Erythroblast (primary cell): ENCODE measurements at regions not wholly inside any gene's neighbourhood (a gene's known extent, or its start where the extent isn't known, plus 50 kb on each side); places are given as distances from the start of the nearest gene placed in this dataset.

Experiments used
- DNase-seq, 2 experiments: peaks; one replicate each; lab custom pipeline; 2025; lab: John Stamatoyannopoulos, UW
- GATA1 ChIP-seq: IDR thresholded peaks from 2 replicates; pipeline ENCODE4 v1.6.1; 2011; ENCODE audit warnings: low read depth, mild to moderate bottlenecking, control low read depth, low read length, moderate library complexity
- POLR2A ChIP-seq: IDR thresholded peaks from 2 replicates; pipeline ENCODE4 v1.6.1; 2011; ENCODE audit warnings: mild to moderate bottlenecking, low read length

DNA sequence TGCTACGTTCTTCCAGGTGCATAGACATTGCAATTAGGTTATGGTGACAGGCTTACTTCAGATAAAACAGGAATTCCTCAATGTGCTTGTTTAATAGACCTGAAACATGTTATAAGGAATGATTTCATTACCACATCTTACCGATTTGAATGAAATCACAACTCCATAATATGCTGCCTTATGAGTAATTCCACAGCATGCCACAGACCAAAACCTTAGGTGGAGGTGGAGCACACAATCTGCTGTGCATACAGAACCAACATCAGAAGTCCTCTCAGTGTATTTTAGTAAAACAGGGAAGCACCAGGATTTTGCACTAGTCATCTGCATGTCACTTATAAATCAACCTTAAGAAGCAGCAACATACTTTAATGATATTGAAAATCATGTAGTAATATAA lies 148.9 kb upstream of the TSHZ2 start:
- TF ChIP-seq GATA1 (no peak), POLR2A (no peak)
- no peak for DNase-seq

DNA sequence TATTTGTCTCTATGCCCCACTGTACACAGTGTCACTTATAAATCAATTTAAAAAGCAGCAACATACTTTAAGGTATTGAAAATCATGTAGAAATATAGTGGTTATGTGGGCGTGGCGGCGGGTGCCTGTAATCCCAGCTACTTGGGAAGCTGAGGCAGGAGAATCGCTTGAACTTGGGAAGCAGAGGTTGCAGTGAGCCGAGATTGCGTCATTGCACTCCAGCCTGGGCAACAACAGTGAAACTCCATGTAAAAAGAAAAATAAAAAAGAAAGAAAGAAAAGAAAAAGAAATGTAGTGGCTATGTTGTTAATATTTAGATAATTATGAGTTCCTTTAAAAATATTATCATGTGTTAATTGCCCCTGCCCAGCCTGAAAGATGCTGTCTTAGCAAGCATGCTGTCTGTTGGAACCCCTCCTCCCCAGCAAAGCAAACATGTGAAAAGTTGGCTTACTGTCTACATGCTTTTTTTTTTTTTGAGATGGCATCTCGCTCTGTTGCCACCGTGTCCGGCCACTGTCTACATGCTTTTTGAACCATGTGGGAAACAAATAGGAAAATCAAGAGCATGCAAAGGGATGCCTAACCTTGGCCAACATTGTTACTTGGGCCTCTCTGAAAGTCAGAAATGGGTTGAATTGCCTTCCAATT lies 151.4 kb upstream of the TSHZ2 start:
- no peak for DNase-seq
- no peak for TF ChIP-seq POLR2A
- TF ChIP-seq GATA1, result no peak

DNA sequence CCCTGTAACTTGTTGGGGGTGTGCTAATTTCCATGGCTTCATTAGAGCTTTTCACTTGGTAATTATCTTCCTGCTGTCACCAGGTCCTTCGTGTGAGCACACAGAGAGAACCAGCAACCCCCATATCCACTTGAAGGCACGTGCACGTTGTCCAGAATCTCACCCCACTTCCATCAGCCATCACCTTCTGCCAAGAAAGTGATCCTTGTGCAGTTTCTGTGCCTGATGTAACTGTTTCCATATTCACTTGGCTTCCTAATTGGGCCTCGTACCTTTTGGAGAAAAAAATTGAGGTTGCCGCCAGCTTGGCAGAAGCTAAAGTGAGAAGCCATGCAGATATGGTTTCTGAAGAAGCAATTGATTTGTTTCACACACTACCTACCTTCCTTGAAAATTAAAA lies 153.7 kb upstream of the TSHZ2 start:
- no peak for DNase-seq
- TF ChIP-seq GATA1, result no peak
- TF ChIP-seq POLR2A, result no peak

DNA sequence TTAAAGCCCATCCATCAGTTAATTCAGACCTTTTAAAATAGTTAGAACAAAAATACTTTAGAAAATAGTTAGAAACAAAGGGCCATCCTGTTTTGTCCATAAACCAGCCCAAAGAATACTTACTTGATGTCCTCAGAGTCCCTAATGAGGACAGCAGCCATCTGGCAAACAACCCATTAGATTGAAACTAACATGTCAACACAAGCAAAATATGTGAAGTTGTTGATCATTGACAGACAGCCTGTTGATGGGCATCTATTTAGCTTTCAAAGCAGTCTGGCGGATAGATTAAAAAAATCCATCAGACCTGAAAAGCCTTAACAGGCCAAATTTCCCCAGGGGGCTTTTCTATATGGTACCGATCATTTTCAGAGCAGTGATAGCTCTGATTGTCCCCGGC lies 154.2 kb upstream of the TSHZ2 start:
- DNase-seq, result no peak
- no peak for TF ChIP-seq GATA1
- no peak for TF ChIP-seq POLR2A

DNA sequence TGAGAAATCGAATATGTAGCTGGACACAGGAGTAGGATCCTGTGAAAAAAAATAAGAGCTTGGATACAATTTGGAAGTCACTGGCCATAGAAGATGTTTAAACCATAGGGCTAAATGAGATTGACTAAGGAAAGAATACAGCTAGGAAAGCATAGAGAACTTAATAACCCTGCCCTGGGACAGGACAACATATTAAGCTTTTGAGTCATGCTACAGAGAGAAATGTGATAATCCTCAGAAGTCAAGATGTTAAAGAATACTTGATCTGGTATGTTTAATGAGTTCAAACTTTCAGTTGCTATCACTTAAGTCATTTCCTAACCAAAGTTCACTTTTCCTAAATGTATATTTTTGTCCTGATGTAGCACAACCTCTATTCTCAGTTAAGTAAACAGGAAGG lies 154.6 kb upstream of the TSHZ2 start:
- no peak for DNase-seq
- TF ChIP-seq GATA1, result no peak
- no peak for TF ChIP-seq POLR2A

DNA sequence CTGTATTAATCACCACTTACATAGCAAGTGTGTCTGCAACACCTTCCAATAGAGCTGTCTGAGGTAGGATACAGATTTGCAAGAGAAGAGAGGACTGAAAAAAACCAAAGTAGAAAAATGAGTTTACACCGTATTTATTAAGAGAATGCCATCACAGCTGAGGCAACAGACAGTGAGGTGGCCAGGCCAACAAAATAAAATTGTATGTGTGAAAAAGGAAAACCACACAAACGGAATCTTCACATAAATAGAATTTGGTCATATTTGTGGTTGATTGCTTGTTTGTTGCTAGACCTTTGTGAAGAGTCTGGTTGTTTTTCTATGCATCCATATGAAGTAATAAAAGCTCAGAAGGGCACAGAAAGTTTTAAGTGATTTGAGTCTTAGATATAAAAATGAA lies 157.8 kb upstream of the TSHZ2 start:
- DNase-seq, result no peak
- no peak for TF ChIP-seq POLR2A

DNA sequence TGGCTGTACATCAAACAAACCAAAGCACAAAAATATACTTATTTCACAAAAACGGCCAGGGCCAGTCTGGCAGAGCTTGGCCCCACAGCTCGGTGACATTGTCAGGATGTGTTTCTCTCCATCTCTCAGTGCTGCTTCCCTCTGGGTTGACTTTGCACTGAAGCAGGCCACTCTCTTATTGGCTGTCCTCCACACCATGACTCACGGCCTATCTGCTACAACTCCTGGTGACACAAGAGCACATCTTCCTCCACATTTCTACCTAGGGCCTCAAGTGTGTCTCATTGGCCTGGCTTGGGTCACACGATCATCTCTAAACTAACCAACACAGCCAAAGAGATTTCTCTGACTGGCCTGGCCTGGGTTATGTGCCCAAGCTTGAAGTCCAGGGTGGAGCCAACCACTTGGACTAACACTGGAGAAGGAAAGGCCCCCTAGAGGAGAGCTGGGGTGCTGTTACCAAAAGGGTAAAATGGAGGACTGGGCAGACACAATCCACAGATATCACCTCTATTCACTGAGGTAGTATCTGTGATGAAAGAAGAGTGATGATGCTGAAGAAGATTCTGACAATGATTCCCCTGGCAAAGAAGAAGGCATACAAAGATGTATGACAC lies 159.8 kb upstream of the TSHZ2 start:
- TF ChIP-seq POLR2A (no peak), GATA1 (no peak)

DNA sequence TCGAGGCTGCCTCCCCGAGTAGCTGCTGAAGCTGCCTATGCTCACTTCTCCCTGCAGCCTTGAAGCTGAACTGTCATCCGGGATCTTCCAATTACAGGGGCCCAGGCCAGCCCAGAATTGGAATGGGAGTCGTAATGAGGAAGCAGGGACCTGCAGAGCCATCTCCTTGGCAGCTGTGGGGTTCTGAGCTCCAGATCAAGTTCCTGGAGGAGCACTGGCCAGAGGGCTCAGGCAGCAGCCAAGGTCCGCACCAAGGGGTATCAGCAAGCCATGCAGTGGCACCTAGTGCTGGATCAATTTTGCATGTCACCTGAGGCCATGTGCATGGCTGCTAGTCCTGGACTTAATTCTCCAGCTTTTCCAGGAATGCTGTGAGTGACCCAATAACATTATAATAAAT lies 163.2 kb upstream of the TSHZ2 start:
- no peak for DNase-seq
- TF ChIP-seq POLR2A, result no peak
- no peak for TF ChIP-seq GATA1

More for the DNA sequence above, 159.8 kb upstream of the TSHZ2 start:
- no peak for DNase-seq

DNA sequence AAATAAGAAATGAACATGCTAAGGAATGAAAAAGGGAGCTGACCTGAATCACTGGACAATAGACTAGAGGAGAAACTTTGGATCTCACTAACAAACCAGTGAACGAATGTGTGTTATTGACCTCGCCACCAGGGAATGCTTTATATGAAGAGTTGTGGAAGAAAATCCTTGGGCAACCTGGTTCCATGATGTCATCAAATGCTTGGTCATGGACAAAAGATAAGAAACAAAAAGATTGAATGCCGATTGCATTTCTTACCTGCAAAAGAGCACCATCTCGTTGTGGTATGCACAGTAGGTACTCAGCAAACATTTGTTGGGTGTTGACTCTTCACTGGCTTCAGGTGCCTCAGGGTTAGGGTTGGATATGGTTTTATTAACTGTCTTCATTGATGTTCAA lies 165.2 kb upstream of the TSHZ2 start:
- no peak for DNase-seq
- no peak for TF ChIP-seq POLR2A

DNA sequence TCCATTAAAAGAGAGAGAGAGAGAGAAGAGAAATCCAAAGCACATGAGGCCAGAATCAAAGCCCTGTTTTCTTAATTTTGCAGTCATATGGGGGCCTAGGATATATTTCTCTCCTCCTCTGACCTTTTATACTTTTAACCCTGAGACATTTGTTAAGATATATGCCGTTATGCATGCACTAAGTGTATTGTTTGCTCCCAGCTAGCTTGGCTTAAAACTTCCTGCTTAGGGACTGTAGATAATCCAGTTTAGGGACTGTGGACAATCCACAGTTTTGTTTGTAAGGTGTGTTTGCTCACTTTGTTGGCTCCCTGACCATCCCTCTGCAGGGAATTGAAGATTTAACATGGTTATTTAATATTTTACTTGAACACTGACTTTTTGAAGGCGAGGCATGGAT lies 166.3 kb upstream of the TSHZ2 start:
- TF ChIP-seq POLR2A, result no peak
- TF ChIP-seq GATA1, result no peak
- no peak for DNase-seq

DNA sequence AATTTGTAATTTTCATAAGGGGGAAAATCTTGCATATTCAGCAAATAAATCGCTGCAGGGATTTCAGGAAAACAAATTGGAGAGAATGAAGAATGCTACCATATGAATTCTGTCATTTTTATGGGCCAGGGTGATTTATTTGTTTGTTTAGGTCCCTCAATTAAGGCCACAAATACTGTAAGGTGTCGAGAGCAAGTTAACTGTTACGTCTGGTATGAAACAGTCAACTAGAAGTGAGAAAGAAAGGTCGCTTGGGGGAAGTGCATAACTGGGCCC lies 166.9 kb upstream of the TSHZ2 start:
- TF ChIP-seq POLR2A (no peak), GATA1 (no peak)

DNA sequence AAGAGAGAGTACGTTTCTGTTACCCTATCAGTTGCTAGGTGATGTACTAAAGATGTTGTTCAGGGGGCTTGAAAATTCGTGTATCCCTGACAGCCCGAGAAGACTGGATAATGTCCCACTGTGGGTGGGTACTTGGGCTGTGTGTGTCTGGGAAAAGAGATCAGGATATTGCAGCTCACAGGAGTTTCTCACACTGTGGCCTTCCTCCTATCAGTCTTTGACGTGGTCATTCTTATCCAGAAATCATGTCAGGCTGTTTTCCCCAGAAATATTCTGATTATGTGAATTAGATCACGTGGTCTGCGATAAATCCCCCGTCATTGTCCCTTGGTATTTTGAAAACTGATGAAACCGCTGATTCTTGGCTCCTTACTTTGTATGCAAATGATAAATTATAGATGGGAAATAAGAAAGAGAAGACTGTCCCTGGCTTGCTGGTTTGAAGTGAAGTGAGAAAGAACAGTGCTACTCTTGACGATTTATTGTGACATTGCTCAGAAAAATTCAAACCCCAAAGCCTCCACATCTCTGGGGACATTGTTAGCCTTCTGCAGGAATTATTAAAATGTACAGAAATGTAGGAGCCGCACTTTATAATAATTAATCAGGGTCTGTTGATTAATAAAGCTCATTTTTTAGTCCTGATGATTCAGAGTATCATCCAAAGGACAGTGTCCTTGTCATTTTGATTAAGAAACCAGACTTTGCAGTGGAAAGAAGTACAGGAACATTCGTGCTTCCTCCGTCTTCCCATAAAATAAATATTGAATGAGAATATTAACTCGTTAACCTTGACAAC lies 167.5 kb upstream of the TSHZ2 start:
- TF ChIP-seq GATA1, result no peak

More for the DNA sequence above, 166.9 kb upstream of the TSHZ2 start:
- no peak for DNase-seq

DNA sequence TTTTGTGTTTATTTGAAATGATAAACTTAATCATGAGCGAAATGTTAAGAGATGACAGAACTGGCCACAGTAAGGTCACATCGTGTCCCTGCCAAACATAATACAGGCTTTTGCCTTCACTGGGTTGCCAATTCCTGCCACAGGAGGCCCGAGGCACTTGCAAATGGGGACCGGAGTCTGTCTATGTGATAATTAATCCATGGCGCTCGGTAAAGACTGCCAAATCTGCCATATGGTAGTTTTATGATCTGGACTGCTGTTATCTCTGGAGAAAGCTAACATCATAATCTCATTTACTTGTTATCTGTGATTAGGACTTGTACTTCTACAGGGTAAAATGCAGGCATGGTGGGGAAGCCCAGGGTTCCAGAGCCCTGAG lies 170.5 kb upstream of the TSHZ2 start:
- no peak for DNase-seq
- TF ChIP-seq GATA1 (no peak), POLR2A (no peak)

More for the DNA sequence above, 167.5 kb upstream of the TSHZ2 start:
- DNase-seq, result no peak

DNA sequence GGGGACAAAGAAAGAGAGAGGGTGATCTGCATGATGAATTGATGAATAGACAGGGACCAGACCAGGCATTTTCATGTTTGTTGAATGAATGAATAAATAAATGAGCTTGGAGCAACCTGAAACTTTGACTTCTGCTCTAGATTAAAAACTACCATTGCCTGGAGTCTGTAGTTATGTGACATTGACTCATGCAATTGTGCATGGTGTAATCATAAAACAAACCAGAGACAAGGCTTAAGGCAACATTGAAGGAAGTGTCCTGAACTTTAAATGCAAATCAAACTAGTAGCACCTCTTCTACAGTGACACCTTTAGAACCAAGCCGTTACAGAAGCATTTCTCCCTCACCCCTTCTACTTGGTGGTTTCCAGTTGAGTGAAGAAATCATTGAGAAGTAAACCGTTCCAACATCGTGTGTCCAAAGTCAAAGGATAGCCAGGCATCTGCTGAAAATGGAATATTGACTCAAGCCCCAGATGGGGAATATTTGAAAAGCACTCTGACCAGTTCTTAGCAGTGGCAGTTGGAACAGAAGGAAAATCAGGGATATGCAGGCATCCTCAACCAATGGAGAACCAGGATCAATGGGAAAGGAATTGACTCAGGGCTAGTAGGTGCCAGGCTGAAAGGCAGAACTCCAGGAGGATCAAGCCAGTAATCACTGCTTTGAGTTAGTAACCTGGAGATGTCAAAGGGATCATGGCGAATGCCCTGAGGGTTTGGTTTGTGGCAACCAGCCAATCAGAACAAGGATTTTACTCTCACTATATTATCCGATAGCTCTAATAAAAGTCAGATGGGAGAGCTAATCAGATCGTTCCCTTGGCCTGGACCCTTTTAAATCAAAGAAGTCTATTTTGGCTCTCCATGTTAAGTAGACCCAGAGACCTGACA lies 171.2 kb upstream of the TSHZ2 start:
- no peak for TF ChIP-seq GATA1
- no peak for TF ChIP-seq POLR2A

DNA sequence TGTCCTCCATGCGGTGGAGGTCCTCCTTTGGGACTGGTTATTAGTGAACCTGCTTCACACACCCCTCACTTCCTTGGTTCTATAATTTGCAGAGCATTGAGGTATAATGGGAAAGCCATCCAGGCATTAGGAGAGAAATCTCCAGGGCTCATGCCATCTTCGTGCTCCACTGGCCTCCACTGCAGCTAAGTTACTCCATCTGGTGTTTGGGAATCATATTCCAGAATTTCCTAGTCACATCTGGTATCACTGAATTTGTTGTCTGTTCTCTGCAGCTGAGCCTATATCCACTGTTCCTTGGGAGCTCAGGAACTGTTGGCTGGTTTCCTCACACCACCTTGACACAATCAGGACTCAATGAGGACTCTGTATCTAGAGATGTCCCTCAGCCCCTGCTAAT lies 173.0 kb upstream of the TSHZ2 start:
- no peak for DNase-seq
- TF ChIP-seq POLR2A (no peak), GATA1 (no peak)

More for the DNA sequence above, 171.2 kb upstream of the TSHZ2 start:
- no peak for DNase-seq
